Stomach (tissue), 8 donors: ENCODE measurements at regions not wholly inside any gene's neighbourhood (a gene's known extent, or its start where the extent isn't known, plus 50 kb on each side); places are given as distances from the start of the nearest gene placed in this dataset.

Experiments used
- DNase-seq, 2 donors: peaks; one replicate each; pipeline versions ENCODE4 v3.0.0 to v3.0.0-alpha.2; 2013 to 2019
- H3K27ac ChIP-seq, 5 donors: fragments of 200-600 bp in 4 of 5; sonication (generic) in 4 of 5; one replicate each; pipeline ENCODE4 v1.5.1; 2013 to 2019; ENCODE audit warnings: mild to moderate bottlenecking in 1 of 5, moderate library complexity in 1 of 5
- H3K27me3 ChIP-seq, 3 donors: fragments of 200-600 bp; sonication (generic); one replicate each; pipeline ENCODE4 v1.5.1; 2017 to 2019; ENCODE audit warnings: mixed run types in 1 of 3
- H3K36me3 ChIP-seq, 4 donors: fragments of 200-600 bp; sonication (generic); 1 replicate in 3 of 4; 2 replicates in 1 of 4; pipeline ENCODE4 v1.5.1; 2016 to 2019
- H3K4me1 ChIP-seq, 4 donors: fragments of 200-600 bp; sonication (generic); one replicate each; pipeline ENCODE4 v1.5.1; 2016 to 2019
- H3K4me3 ChIP-seq, 4 donors: fragments of 200-600 bp; sonication (generic) in 3 of 4; one replicate each; pipeline ENCODE4 v1.5.1; 2016 to 2019; ENCODE audit warnings: mild to moderate bottlenecking in 1 of 4
- H3K9me3 ChIP-seq, 4 donors: fragments of 200-600 bp; sonication (generic); one replicate each; pipeline ENCODE4 v1.5.1; 2016 to 2019
- EP300 ChIP-seq: sonication (generic); formaldehyde crosslinking; IDR thresholded peaks from one replicate; pipeline ENCODE4 v1.6.1; 2017; ENCODE audit warnings: antibody characterized with exemption
- POLR2A ChIP-seq, 4 donors: fragments of 450-650 bp; IDR thresholded peaks; one replicate each; pipeline ENCODE4 v1.6.1; 2016; ENCODE audit warnings: antibody characterized with exemption in 4 of 4, control low read depth in 2 of 4, mild to moderate bottlenecking in 1 of 4, moderate library complexity in 1 of 4
- POLR2AphosphoS5 ChIP-seq, 3 donors: sonication (generic); formaldehyde crosslinking; IDR thresholded peaks; one replicate each; pipeline ENCODE4 v1.6.1; 2016; ENCODE audit warnings: antibody characterized with exemption in 3 of 3
- WGBS, 5 donors: extraction: QIAGEN DNeasy Blood & Tissue Kit in 3 of 5; methylation state at CpG; one replicate each; pipeline versions ENCODE4 v1.1.5 to v1.1.7; 2013 to 2018; 5-methylcytosine and 5-hydroxymethylcytosine counted together
- intact Hi-C: fragments of 100-400 bp; cut with DNase I; formaldehyde crosslinking; loops from one replicate; pipeline ENCODE4 v1.15.1; 2023; ENCODE audit warnings: low total_unique reads
- TF ChIP-seq, protein P1 (sequence below), 7 experiments: fragments of 450-650 bp in 4 of 7; fragments of 200-600 bp in 3 of 7; sonication (generic) in 3 of 7; IDR thresholded peaks; one replicate each; pipeline ENCODE4 v1.5.1; 2016 to 2019; ENCODE audit warnings: antibody characterized with exemption in 7 of 7, control low read depth in 2 of 7, mild to moderate bottlenecking in 1 of 7
- donor health status: healthy with polysubstance abuse.
- donor health status: Bipolar disorder and iron deficiency.
- donor health status: healthy.

- Histone ChIP-seq H3K27ac (no peak overlapping the region), H3K4me3 (no peak overlapping the region), H3K36me3 (no peaks in the 10 kb centered on the region), H3K27me3 (no peaks in the 10 kb centered on the region), H3K4me1 (no peaks in the 10 kb centered on the region), H3K9me3 (no peaks in the 10 kb centered on the region)
- no peak for DNase-seq
- TF ChIP-seq, protein P1, sequence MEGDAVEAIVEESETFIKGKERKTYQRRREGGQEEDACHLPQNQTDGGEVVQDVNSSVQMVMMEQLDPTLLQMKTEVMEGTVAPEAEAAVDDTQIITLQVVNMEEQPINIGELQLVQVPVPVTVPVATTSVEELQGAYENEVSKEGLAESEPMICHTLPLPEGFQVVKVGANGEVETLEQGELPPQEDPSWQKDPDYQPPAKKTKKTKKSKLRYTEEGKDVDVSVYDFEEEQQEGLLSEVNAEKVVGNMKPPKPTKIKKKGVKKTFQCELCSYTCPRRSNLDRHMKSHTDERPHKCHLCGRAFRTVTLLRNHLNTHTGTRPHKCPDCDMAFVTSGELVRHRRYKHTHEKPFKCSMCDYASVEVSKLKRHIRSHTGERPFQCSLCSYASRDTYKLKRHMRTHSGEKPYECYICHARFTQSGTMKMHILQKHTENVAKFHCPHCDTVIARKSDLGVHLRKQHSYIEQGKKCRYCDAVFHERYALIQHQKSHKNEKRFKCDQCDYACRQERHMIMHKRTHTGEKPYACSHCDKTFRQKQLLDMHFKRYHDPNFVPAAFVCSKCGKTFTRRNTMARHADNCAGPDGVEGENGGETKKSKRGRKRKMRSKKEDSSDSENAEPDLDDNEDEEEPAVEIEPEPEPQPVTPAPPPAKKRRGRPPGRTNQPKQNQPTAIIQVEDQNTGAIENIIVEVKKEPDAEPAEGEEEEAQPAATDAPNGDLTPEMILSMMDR (IDR thresholded peaks at IDR 0.05), result no peak
- TF ChIP-seq EP300 (no peak), POLR2A (IDR thresholded peaks at IDR 0.05) (no peak), POLR2AphosphoS5 (IDR thresholded peaks at IDR 0.05) (no peak)
- intact Hi-C loops, result no loop called here
Observed at GRCh38 chr10:75335983-75336382, 65.6 kb downstream of the ZNF503 start.

DNA sequence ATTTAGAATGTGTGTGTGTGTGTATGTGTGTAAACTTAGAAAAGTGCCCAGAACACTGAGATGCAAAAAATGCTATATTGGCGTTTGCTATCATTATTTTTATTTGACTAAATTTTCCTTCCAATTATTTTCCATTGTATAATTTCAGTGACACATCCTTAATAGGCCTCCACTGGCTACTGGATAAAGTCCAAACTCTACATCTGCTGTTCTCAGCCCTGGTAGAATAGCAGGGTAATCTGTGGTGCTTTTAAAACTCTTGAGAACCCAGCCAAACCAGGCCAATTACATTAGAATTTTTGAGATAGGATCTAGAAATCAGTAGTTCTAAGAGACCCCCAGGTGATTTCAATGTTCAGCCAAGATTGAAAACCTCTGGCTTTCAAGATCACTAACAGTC lies 66.4 kb downstream of the ZNF503 start:
- 24 to 50% (median 26%) methylated on average over 1 of the region's 1 CpG for WGBS, 5 donors
- Histone ChIP-seq H3K9me3 (no peaks in the 10 kb centered on the region), H3K4me3 (no peak overlapping the region), H3K36me3 (no peaks in the 10 kb centered on the region), H3K27me3 (no peaks in the 10 kb centered on the region), H3K27ac (no peak overlapping the region), H3K4me1 (no peaks in the 10 kb centered on the region)
- no peak for DNase-seq
- intact Hi-C loops, result no loop called here
- TF ChIP-seq EP300 (no peak), POLR2AphosphoS5 (IDR thresholded peaks at IDR 0.05) (no peak), POLR2A (IDR thresholded peaks at IDR 0.05) (no peak)
- TF ChIP-seq, protein P1 (IDR thresholded peaks at IDR 0.05), result no peak

GRCh38 chr10:75334720-75335119 lies 66.8 kb downstream of the ZNF503 start:
- DNase-seq, result no peak
- no peaks in the 10 kb centered on the region for H3K36me3 ChIP-seq
- H3K4me1 ChIP-seq, result no peaks in the 10 kb centered on the region
- intact Hi-C loops, result no loop called here
- no peaks in the 10 kb centered on the region for H3K27me3 ChIP-seq
- WGBS, 5 donors, result 18 to 58% (median 26%) methylated on average over 1 of the region's 1 CpG
- H3K27ac ChIP-seq, result no peak overlapping the region
- no peaks in the 10 kb centered on the region for H3K9me3 ChIP-seq
- no peak overlapping the region for H3K4me3 ChIP-seq
- TF ChIP-seq POLR2AphosphoS5 (IDR thresholded peaks at IDR 0.05) (no peak), POLR2A (IDR thresholded peaks at IDR 0.05) (no peak), EP300 (no peak)
- TF ChIP-seq, protein P1 (IDR thresholded peaks at IDR 0.05), result no peak

DNA sequence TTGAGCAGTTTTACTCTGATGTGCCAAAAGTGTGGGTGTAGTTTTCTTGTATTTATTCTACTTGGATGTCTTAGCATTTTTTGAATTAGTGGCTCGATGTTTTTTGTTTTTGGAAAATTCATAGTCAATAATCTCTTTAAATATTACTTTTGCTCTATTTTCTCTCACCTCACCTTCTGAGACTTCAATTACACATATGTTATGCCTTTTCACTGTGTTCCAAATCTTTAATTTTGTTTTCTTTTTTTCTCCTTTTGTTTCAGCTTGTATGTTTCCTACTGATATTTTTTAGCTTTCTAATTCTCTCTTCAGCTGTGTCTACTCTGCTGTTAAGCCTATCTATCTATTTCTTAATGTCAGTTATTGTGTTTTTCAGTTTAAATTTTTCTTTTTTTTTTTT lies 69.5 kb downstream of the ZNF503 start:
- intact Hi-C loops, result no loop called here

More for the DNA sequence above, 69.5 kb downstream of the ZNF503 start:
- H3K4me3 ChIP-seq, result no peak overlapping the region
- no peaks in the 10 kb centered on the region for H3K36me3 ChIP-seq
- TF ChIP-seq, protein P1 (IDR thresholded peaks at IDR 0.05), result no peak
- TF ChIP-seq POLR2A (IDR thresholded peaks at IDR 0.05) (no peak), POLR2AphosphoS5 (IDR thresholded peaks at IDR 0.05) (no peak), EP300 (no peak)
- no peaks in the 10 kb centered on the region for H3K27me3 ChIP-seq
- H3K9me3 ChIP-seq, result no peaks in the 10 kb centered on the region
- no peaks in the 10 kb centered on the region for H3K4me1 ChIP-seq
- DNase-seq, result no peak
- no peak overlapping the region for H3K27ac ChIP-seq
- WGBS, 5 donors, result 88 to 98% (median 95%) methylated on average over 1 of the region's 1 CpG
